Amygdala (tissue), 56 donors: ENCODE measurements at regions not wholly inside any gene's neighbourhood (a gene's known extent, or its start where the extent isn't known, plus 50 kb on each side); places are given as distances from the start of the nearest gene placed in this dataset.

Source experiments
- DNase-seq, 56 donors: peaks; one replicate each; lab custom pipeline; 2025; lab: John Stamatoyannopoulos, UW

DNA sequence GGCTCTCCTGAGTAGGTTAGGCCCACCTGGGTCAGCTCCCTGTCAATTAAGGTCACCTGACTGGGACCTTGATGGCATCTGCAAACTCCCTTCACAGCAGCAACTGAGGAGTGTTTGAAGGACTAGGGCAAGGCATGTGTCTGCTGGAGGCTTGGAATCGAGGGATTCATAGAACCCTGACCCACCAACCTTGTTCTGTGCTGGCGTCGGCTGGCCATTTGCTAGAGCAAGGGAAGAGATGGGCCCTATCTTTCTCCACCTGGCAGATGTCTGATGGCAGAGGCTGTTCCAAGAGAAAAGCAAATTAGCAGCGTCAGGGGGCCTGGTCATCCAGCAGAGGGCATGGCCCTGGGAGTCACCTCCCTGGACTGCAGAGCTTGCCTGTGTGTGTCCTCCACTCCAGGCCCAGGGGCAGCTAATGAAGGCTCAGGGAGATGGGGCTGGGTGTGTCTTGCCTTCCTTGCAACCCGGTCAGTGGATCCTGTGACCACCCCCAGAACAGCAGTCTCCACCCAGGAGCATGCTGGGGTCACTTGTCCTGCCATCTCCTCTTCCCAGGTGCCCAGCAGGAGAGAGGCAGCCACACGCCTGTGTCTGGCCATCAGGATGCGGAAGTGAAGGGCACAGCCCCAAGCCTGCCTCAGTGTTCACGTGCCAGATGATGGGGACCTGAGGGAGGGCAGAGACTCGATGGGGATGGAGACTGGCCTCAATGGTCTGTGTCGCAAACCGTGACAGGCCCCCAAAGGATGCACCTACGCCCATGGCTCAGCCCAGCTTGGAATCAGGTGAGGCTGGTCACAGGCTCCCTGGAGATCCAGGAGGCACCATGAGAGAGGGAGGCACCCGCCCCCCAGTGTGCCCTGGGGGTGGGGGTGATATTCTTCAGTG lies 53.9 kb downstream of the BARX1 start:
- DNase-seq, result no peak

DNA sequence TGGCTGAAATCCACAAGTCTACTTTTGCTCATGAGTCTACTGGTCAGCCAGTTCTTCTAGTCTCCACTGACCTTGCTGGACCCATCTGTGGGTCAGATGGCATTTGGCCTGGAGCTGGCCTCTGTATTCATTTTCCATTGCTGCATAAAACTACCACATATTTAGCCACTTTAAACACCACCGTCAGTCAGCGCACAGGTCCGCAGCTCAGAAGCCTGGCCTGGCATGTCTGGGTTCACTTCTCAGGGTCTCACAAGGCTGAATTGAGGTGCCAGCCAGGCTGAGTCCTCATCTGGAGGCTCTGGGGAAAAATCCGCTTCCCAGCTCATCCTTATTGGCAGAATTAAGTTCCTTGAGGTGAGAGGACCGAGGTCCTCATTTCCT lies 54.7 kb downstream of the BARX1 start:
- no peak for DNase-seq

DNA sequence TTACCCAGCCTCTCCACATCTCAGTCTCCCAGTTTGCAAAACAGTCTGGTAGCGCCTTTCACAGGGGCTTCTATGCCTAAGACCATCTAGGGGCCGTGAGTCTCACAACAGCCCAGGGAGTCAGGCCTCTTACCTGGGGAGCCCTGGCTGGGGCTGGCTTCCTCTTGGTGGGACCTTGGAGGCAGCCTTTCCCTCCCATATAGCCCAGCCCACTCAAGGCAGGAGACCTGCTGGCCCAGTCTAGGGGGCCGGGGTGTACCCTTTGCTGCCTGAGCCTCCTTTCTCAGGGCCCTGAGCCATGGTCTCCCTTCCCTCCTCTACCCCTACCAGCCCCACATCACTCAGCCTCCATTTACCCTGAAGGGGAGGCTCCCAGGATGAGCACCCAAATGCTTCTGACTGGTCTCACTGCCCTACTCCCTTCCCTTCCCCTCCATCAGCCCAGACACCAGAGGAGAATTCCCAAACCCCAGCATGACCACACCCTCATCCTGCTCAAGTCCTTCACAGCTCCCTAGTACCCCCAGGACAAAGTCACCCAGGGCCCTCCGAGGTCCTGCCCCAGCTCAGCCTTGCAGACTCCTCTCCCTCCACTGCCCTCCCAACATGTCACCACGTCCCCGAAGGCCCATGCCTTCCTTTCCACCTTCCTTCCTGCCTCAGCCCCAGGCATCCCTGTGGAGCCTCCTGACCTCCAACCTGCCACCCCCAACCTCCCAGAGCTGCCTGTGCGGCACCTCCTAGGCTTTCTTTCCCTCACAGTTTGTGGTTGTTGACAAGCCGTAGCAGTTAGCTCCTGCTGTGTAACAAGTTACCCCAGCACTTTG lies 55.3 kb downstream of the BARX1 start:
- DNase-seq, result no peak

DNA sequence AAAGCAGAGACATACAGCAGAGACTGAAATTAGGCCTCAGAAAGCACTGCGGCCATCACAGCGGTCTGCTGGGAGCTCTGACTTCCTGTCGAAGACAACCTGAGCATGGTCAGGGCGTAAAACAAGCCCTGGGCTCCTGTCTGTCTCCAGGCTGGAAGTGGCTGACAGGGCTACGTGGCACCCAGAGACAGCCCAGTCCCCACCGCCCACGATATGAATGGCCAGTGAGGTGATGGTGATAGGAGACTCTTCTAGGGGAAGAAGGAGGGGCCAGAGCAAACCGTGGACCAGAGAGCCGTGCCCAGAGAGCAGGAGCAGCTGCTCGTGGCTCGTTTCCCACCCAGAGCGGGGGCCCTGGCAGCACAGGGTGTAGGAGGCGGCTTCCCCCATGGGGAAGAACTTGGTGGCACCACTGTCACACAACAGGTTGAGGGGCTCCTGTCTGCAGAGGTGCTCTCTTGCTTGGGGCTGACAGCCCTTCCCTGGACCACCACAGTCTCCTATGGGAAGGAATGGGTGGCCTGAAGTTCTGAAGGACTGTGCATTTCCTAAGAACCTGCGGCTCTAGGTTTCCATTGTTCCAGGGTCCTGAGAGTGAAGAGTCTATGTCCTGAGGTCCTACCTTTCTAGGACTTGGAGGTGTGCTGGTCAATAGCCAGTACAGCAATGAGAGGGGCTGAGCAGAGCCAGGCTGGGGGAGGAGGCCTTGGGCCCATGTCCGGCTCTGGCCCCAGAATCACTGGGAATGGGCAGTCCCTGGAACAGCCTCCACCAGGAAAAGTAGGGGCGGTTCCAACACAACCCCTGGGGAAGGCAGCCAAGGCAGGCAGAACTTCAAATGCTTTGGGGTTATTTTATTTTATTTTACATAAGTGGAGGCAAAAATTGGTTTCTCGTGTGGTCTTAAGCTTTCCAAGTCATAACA lies 56.4 kb downstream of the BARX1 start:
- DNase-seq, result no peak

DNA sequence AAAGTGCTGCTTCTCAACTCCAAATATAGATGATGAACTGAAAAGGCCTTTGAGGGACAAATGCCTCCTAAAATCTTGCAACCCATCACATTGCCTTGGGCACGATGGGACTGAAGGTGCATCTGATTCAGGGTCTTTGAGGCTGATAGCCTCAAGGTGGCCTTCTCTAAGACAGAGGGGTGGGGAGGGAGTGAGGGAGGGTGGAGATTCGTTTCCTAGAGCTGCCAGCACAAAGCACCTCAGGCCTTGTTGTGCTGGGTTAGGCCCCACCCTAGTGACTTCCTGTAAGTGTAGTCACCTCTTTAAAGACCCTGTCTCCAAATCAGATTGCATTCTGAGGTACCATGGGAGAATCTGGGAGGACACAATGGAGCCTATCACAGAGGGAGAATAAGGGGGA lies 57.1 kb downstream of the BARX1 start:
- DNase-seq, result no peak

DNA sequence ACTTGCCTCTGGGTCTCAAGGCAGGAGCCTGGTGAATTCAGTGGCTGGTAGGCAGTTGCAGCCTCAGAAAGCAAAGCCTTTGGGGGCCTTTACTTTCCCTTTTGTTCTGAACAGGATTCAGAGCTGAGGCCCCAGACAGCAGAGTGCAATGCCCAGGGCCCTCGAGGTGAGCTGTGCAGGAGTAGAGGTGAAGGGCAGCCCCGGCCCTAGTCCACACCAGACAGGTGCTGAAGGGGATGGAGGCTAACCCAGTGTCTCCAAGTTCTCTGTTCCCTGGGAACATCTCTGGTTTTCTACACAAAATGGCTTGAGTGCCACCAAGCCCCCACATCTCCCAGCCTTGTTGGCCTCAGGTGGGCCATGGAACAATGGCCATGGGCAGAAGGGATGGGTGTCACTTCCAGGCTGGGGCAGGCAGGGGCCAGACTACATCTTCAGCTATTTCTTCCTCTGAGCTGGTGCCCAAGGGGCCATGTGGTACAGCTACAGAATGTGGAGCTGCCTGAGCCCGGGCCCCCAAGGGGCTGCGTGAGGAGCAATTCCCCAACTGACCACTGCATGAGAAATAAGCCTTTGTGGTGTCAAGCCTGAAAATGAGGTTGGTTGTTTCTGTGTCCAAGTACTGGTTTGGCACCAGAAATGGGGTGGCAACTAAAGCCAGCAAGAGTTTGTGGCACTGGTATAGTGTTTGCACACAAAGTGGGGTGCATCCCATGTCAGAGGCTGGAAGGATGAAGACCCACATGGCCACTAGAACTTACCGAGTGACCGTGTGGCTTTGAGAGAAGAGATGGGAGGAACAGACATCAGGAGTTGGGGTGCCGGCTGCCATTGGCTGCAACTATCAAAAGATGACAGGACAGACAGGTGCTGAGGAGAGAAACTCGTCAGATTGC lies 57.8 kb downstream of the BARX1 start:
- DNase-seq, result no peak

DNA sequence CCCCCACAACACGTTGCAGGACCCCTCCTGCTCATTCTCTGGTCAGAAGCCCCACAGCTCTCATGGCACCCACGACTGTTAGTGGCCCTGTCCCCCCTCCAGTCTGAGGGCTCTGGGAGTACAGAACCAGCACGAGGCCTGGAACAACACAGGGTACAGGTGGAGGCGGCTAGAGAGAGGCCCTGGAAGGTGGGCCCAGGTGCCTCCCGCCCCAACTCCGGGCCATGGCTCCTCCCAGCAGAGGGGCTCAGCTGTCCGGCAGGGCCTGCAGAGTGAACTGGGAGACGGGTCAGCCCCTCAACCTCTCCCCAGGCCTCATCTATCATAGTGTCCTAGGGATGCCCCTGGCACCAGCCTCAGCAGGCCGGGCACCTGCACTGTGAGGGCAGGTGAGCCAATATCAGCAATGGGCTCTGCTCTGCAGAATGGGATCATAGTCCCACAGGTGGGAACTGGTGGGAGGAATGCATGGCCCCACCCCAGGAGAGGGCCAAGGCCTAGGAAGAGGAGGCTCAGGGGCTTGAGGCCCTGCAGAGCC lies 58.6 kb downstream of the BARX1 start:
- DNase-seq, result no peak

DNA sequence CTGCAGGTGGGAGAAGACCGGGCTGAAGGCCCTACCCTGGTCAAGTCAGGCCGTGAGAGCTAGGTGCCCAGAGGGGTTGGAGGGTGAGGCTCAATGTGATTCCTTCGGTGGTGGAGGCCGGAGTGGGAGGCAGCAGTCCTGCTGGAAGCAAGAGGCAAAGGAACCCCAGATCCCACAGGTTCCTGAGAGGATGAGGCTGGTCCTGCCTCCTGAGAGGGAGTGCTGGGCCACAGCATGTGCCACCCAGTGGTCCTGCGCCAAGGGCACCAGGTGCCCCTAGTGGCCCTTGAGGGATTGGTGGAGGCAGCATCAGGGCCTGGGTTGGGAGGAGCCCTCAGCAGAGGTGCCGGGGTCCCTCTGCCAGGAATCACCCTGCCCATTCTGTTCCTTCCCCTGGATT lies 59.1 kb downstream of the BARX1 start:
- DNase-seq, result no peak

DNA sequence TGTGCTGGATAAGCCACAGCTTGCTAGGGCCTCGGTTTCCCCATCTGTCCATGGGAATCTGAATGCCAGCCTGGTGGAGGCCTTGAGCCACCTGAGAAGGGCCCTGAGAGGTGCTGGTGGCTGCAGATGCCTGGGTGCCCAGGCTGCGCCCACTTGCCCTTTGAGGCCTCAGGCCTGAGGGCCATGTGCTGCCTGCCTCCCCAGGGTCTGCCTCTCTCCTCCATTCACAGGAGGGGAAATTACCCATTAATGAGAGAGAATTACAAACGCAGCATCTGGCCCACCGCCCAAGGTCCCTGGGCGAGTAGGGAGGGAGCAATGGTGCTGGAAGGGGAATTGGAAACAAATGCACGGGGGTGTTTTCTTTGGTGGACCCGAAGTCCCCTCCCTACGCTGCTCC lies 59.6 kb downstream of the BARX1 start:
- DNase-seq, result no peak

DNA sequence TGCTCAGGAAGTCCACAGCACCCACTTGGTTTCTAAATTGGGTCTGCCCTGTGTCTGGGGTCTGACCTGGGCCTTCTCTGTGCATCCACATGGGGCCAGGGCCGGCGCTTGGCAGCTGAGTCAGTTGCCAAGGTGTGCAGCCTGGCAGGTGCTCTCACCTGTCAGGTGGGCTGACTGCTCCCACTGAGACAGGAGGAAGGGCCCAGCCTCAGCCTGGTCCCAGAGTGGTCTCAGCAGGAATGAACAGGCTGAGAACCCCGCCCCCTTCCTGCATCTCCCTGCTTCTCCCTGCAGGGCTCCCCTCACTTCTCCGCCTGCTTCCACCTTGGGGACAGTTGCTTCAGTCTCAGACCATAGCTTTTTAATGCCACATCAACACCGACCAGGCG lies 60.5 kb downstream of the BARX1 start:
- DNase-seq, result no peak

DNA sequence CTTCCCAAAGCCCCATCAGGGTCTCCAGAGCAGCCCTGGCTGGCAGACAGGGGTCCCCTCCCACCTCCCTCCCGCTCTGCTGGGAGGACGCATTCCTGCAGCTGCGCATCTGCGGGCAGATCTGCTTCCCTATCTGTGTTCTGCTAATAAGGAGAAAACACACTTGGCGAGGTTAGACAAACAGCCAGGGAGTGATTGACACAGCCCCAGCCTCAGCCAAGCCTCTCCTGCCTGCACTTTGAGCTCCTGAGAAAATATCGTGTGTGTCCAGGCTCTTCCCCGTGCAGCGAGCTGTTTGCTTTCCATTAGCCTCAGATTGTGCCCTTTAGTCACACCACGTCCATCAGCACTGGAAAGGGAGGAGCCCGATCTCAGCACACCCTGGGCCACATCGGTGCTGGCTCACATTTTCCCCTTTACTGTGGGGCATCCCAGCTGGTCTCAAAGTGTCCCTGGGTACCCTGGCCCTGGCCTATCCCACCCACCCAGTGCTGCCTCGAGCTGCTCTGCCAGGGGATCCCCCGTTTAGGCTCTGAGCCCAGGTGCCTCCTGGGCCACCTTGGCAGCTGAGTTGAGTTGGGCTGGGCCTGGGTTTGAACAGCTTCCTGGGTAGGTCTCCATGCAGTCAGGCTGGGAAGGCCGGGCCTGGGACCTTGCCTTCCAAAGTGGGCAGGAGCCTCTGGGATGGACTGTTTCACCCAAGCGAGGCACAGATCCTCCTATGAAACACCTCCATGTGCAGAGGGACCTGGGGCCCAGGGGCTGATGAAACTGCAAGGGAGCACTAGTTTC lies 61.1 kb downstream of the BARX1 start:
- no peak for DNase-seq

DNA sequence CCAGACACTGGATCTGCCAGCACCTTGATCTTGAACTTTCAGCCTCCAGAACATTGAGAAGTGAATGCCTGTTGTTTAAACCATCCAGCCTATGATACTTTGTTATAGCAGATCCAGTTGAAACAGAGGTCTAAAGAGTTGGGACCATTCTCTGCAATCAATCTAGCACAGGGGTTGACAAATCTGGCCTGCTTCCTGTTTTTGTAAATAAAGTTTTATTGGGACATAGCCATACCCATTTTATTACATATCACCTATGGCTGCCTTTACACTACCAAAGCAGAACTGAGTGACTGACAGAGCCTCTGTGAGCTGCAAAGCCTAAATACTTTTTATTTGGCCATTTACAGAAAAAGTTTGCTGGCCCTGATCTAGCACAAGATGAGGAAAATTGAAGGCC lies 62.0 kb downstream of the BARX1 start:
- no peak for DNase-seq

DNA sequence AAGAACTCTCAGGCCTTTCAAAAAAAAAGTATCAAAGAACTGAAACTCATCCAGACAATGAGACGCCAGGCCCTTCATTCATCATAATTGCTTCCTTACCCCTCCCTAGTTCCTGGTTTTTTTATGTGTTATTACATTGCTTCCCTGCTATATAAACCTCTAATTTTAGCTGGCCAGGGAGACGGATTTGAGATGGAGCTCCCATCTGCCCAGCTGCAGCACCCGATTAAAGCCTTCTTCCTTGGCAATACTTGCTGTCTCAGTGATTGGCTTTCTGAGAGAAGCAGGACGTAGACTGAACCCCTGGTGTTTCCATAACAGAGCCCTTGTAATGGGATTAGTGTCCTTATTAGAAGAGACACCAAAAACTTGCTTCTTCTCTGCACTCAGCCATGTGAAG lies 62.4 kb downstream of the BARX1 start:
- no peak for DNase-seq

DNA sequence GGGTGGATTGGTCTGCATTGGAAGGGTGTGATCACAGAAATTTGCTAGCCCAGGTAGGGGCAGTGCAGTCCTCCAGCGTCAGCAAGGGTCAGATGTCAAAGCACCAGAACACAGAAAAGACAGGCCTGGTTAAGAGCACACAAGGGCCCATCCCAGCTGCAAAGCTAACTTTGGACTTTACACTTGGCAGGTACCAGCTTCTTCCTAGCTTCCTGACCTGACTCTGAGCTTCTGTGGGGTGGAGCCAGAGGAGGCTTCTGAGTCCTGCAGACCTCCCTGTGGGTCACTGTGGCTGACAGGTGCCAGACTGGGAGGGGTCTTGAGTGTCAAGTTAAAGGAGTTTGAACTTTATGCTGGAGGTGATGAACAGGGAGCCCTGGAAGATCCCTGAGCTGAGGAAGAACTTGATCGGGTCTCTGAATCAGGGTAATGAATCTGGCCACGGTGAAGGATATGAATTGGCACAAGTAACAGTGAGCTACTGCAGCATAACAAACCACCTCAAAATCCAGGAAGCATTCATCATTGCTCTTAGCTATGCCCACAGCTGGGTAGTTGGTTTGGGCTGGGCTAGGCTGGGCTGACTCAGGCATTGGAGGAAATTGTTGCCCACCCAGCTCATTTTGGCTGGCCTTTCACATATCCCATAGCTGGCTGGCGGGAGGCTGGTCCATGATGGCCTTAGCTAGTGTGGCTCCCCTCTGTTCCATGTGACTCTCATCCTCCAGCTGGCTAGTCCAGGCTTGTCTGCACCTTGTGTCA lies 63.4 kb downstream of the BARX1 start:
- DNase-seq, result no peak

DNA sequence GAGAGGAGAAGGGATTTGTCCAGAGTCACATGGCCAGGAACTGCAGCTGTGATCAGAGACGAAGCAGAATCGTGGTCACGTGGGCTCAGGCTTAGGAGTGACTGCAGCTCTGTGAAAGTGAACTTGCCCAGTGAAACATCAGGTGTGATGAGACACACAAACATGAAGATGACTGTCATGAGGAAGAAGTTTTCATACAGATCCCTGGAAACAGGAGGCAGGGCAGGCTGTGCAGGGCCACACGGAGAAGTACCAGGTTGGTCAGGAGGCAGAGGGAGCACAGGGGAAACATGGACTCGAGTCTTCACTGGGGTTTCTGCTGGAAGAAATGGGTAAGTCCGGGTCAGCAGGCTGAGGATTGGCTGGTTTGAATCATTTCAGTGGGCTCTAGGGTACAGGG lies 64.1 kb downstream of the BARX1 start:
- DNase-seq, result no peak

DNA sequence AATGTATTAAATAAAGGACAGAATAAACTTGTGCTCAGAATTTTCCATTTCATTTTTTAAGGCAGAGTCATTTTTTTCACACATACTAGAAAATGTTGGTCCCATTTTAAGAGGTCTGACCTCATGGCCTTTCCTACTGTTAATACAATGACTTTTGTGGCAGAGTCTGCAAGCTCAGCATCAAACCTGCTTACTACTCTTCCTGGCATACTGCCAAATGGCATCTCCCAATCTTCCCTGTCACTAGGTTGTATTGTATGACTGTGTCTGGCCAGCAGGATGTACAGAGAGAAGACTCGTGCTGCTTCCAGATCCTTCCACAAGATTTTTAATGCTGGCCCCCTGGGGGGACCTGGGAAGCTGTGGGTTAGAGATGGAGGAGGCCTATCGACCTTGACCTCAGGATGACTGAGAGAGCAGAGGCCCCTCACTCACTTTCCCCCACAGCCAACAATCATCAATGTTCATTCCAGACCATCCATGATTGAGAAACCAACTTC lies 64.7 kb downstream of the BARX1 start:
- no peak for DNase-seq

DNA sequence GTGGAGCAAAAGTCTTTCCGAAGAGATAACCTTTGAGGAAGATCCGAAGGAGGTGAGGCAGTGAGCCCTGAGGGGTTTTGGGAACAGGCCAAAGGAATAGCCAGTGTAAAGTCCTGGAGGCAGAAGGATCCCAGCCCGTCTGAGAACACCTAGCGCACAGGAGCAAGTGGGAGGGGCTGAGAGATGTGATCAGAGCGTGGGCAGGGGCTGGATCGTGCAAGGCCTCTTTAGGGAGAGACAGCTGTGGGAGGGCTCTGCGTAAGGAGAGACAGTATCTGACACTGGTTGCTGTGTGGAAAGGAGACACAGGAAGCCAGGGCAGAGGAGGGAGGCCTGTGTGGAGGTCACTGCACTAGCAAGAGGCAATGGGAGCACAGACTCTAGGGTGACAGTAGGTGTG lies 68.2 kb downstream of the BARX1 start:
- no peak for DNase-seq

DNA sequence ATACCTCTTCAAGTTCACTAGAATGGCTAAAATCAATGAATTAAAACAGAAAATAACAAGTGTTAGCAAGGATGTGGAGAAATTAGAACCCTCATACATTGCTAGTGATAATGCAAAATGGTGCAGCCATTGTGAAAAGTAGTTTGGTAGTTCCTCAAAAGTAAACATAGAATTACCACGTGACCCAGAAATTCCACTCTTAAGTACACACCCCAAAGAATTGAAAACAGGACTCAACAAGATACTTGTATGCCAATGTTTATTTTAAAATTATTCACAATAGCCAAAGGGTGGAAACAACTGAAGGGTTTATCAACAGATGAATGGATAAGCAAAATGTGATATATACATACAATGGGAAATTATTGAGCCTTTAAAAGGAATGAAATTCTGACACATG lies 70.3 kb downstream of the BARX1 start:
- no peak for DNase-seq
